IPS-20b (cell line): ENCODE measurements at regions not wholly inside any gene's neighbourhood (a gene's known extent, or its start where the extent isn't known, plus 50 kb on each side); places are given as distances from the start of the nearest gene placed in this dataset.

ENCODE experiments used
- H3K27ac ChIP-seq: one replicate; pipeline ENCODE4 v1.5.1; 2013; ENCODE audit warnings: low read length
- H3K27me3 ChIP-seq: 2 replicates; pipeline ENCODE4 v1.6.1; 2013; ENCODE audit warnings: mild to moderate bottlenecking, low read length, inconsistent platforms; ENCODE audit not compliant: insufficient read depth
- H3K36me3 ChIP-seq: 2 replicates; pipeline ENCODE4 v1.6.1; 2013; ENCODE audit warnings: low read depth, mild to moderate bottlenecking, inconsistent platforms, low read length, moderate library complexity; ENCODE audit not compliant: insufficient read depth
- H3K4me1 ChIP-seq: 2 replicates; pipeline ENCODE4 v1.6.1; 2013; ENCODE audit warnings: mild to moderate bottlenecking, control low read depth, inconsistent platforms, low read length, moderate library complexity; ENCODE audit not compliant: insufficient read depth
- H3K4me3 ChIP-seq: 2 replicates; pipeline ENCODE4 v1.5.1; 2013; ENCODE audit warnings: mild to moderate bottlenecking, low read length, inconsistent platforms
- H3K9ac ChIP-seq: 2 replicates; pipeline ENCODE4 v1.6.1; 2013; ENCODE audit warnings: low read depth, mild to moderate bottlenecking, inconsistent platforms, low read length, moderate library complexity
- H3K9me3 ChIP-seq: 2 replicates; pipeline ENCODE4 v1.6.1; 2013; ENCODE audit warnings: mild to moderate bottlenecking, low read depth, low read length, inconsistent platforms; ENCODE audit not compliant: insufficient read depth

DNA sequence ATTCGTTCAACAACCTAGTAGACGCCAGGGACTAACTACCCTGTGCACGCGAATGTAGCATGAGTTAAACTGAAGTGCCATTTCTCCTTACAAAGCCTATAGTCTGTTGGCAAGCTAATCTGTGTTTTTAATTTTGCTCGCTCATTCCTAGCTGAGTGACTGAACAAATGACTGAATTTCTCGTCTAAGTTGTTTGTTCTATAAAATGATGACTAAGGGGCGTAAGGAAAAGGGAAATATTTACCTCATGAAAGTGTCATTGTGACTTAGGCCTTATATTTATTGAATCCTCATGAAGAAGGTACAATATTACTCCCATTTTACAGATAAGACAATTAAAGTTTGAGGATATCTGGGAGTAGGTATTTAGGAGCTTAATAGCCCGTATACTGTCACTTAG lies 818.3 kb upstream of the ALCAM start:
- Histone ChIP-seq H3K4me1 (peaks cover 25% of the 10 kb centered on the region; the same call in 1 of the 2 replicates), H3K36me3 (no peaks in the 10 kb centered on the region), H3K9me3 (no peaks in the 10 kb centered on the region), H3K27ac (no peak overlapping the region), H3K27me3 (peaks cover 62% of the 10 kb centered on the region), H3K4me3 (no peak overlapping the region), H3K9ac (no peak overlapping the region)

- H3K9me3 ChIP-seq = no peaks in the 10 kb centered on the region
- peaks cover 56% of the 10 kb centered on the region for H3K27me3 ChIP-seq
- no peak overlapping the region for H3K27ac ChIP-seq
- H3K9ac ChIP-seq = no peak overlapping the region
- peaks cover 19% of the 10 kb centered on the region; the same call in 1 of the 2 replicates for H3K4me1 ChIP-seq
- H3K36me3 ChIP-seq = no peaks in the 10 kb centered on the region
- no peak overlapping the region for H3K4me3 ChIP-seq
Observed at GRCh38 chr3:104549099-104549714, 817.5 kb upstream of the ALCAM start.

- Histone ChIP-seq H3K4me3 (no peak overlapping the region), H3K36me3 (no peaks in the 10 kb centered on the region), H3K9ac (no peak overlapping the region), H3K4me1 (peaks cover 1% of the 10 kb centered on the region; the same call in 1 of the 2 replicates), H3K27ac (no peak overlapping the region), H3K27me3 (peaks cover 25% of the 10 kb centered on the region), H3K9me3 (no peaks in the 10 kb centered on the region)
Observed at GRCh38 chr3:104553121-104553520, 813.6 kb upstream of the ALCAM start.

DNA sequence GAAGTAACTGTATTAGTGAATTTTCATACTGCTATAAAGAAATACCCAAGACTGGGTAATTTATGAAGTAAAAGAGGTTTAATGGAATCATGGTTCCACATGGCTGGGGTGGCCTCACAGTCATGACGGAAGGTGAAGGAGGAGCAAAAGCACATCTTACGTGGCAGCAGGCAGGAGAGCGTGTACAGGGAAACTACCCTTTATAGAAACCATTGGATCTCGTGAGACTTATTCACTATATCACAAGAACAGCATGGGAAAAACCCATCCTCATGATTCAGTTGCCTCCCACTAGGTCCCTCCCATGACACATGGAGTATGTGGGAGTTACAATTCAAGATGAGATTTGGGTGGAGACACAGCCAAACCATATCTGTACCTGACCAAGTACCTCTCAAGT lies 812.3 kb upstream of the ALCAM start:
- Histone ChIP-seq H3K9ac (no peak overlapping the region), H3K27me3 (peaks cover 12% of the 10 kb centered on the region; the same call in 1 of the 2 replicates), H3K4me1 (no peaks in the 10 kb centered on the region), H3K9me3 (no peaks in the 10 kb centered on the region), H3K4me3 (no peak overlapping the region), H3K36me3 (no peaks in the 10 kb centered on the region), H3K27ac (no peak overlapping the region)

DNA sequence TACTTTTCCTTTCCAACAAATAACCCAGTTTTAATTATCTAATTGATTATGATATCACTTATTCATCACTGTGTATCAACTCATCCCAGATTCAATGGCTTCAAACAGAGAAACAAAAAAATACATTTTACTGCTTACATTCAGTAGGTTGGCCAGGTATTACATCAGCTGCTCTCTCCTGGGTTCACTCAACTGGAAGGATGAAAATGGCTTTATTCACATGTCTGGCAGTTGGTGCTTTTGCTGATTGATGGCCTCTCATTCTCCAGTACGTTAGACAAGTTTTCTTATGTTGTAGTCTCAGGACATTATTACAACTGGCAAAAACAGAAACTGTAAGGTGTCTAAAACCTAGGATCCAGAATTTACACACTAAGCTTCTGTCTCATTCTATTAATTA lies 811.0 kb upstream of the ALCAM start:
- Histone ChIP-seq H3K9ac (no peak overlapping the region), H3K27ac (no peak overlapping the region)

DNA sequence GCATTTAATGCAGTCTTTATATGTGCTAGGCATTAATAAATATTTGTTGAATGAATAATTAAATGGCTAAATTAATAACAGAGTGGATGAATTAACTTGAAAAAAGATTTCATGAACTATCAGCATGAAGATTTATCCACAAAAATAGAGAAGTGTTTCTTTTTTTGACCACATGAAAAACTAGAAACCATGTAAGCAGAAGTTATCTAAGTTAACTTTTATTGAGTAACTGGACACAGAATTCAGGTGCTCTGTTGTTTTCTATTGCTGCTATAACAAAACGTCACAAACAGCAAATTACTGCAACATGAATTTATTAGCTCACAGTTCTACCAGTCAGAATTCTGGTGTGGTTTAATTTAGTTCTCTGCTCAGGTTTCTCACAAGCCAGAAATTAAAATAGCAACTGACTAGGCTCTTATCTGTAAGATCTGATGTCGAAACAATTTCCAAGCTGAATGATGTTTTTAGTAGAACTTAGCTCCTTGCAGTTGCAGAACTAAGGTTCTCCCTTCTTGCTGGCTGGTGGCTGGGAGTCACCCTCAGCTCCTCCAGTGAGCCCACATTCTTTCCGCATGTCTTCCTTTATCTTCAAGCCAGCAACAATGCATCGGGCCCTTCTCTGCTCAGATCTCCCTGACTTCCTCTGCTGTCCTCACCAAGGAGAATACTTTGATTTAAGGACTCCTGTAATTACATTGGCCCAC lies 810.2 kb upstream of the ALCAM start:
- no peaks in the 10 kb centered on the region for H3K27me3 ChIP-seq
- no peak overlapping the region for H3K4me3 ChIP-seq
- no peak overlapping the region for H3K27ac ChIP-seq
- H3K9ac ChIP-seq = no peak overlapping the region
- H3K36me3 ChIP-seq = no peaks in the 10 kb centered on the region
- H3K4me1 ChIP-seq = no peaks in the 10 kb centered on the region
- no peaks in the 10 kb centered on the region for H3K9me3 ChIP-seq

More for the DNA sequence above, 811.0 kb upstream of the ALCAM start:
- no peaks in the 10 kb centered on the region for H3K4me1 ChIP-seq
- no peaks in the 10 kb centered on the region for H3K9me3 ChIP-seq
- H3K4me3 ChIP-seq = no peak overlapping the region
- H3K27me3 ChIP-seq = peaks cover 4% of the 10 kb centered on the region; the same call in 1 of the 2 replicates
- no peaks in the 10 kb centered on the region for H3K36me3 ChIP-seq

DNA sequence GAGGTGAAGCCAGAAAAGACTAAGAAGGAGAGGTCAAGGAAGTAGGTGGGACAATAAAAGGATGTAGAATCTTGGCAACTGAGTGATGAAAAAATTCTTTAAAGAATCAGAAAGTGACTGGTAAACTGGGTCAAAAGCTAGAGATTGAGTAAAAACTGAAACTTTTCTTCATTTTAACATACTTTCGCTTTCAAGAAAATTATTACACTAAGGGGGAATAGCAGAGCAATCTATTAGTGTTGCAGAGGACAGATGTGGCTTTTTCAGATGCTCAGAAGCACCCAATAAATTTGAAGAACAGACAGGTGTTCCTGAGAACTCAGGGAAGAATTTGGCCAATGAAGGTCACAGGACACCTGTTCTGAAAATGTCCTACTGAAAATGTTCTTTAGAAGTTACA lies 805.4 kb upstream of the ALCAM start:
- no peaks in the 10 kb centered on the region for H3K9me3 ChIP-seq
- no peaks in the 10 kb centered on the region for H3K27me3 ChIP-seq
- H3K4me3 ChIP-seq = no peak overlapping the region
- no peak overlapping the region for H3K9ac ChIP-seq
- H3K27ac ChIP-seq = no peak overlapping the region
- no peaks in the 10 kb centered on the region for H3K36me3 ChIP-seq
- H3K4me1 ChIP-seq = no peaks in the 10 kb centered on the region

DNA sequence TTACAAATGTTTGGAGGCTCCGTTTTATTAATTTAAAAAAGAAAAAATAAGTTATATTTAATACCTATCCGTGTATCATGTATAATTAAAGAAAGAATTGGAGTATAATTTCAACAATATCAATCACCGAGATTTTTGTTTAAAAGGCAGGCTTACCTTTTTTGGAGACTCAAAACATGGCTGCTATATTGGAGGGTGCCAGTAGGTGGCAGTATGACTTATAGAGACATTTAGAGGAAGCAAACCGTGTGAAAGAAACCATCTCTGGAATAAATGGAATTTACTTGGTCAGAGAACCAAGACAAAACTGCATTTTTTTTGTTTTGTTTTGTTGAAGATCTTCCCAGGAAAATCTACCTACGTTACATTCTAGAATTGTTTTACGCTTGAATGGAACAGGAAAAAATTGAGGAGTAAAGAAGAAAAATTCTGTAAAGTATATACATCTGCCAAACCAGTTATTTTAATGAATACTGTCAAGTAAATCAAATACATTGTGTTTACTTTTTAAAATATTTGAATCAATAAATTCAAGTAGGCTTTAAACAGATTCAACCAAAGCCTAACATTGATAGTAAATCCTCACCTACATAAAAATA lies 802.6 kb upstream of the ALCAM start:
- Histone ChIP-seq H3K36me3 (no peaks in the 10 kb centered on the region), H3K9me3 (no peaks in the 10 kb centered on the region), H3K4me3 (no peak overlapping the region), H3K27ac (no peak overlapping the region), H3K4me1 (no peaks in the 10 kb centered on the region), H3K27me3 (no peaks in the 10 kb centered on the region), H3K9ac (no peak overlapping the region)

DNA sequence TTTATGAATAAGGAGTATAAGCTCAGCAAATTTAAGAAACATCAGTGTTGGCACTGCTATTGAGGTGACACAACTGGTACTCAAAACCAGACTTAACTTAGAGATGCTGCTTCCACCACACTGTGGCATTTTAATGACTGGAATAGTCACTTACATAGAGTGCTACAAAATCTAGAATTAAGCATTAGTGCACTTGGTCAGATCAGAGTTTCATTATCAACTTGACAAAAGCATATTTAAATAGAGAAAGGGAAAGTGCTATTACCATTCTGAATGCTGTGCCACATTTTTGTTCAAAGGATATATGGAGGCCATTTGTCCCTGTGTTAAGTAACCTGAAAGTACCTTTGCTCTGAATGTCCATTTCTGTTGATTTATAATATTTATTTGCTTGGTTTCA lies 800.7 kb upstream of the ALCAM start:
- no peak overlapping the region for H3K9ac ChIP-seq
- H3K4me1 ChIP-seq = no peaks in the 10 kb centered on the region
- H3K36me3 ChIP-seq = no peaks in the 10 kb centered on the region
- H3K9me3 ChIP-seq = no peaks in the 10 kb centered on the region
- H3K27me3 ChIP-seq = no peaks in the 10 kb centered on the region
- H3K4me3 ChIP-seq = no peak overlapping the region
- no peak overlapping the region for H3K27ac ChIP-seq

GRCh38 chr3:104575634-104576033 lies 791.1 kb upstream of the ALCAM start:
- Histone ChIP-seq H3K27me3 (no peaks in the 10 kb centered on the region), H3K9ac (no peak overlapping the region), H3K4me3 (no peak overlapping the region), H3K4me1 (no peaks in the 10 kb centered on the region), H3K27ac (no peak overlapping the region), H3K36me3 (0 out of 2 replicates have a peak, but pooled peaks cover 6% of the 10 kb centered on the region), H3K9me3 (peaks cover 50% of the 10 kb centered on the region)

GRCh38 chr3:104578558-104578957 lies 788.2 kb upstream of the ALCAM start:
- H3K4me1 ChIP-seq = no peaks in the 10 kb centered on the region
- 0 out of 2 replicates have a peak, but pooled peaks cover 6% of the 10 kb centered on the region for H3K36me3 ChIP-seq
- peaks cover 50% of the 10 kb centered on the region for H3K9me3 ChIP-seq

GRCh38 chr3:104582092-104582491 lies 784.6 kb upstream of the ALCAM start:
- Histone ChIP-seq H3K27ac (no peak overlapping the region), H3K36me3 (0 out of 2 replicates have a peak, but pooled peaks cover 4% of the 10 kb centered on the region), H3K4me1 (no peaks in the 10 kb centered on the region)

More at GRCh38 chr3:104578558-104578957, 788.2 kb upstream of the ALCAM start:
- H3K27me3 ChIP-seq = no peaks in the 10 kb centered on the region
- no peak overlapping the region for H3K4me3 ChIP-seq
- H3K9ac ChIP-seq = no peak overlapping the region
- H3K27ac ChIP-seq = no peak overlapping the region

More at GRCh38 chr3:104582092-104582491, 784.6 kb upstream of the ALCAM start:
- peaks cover 30% of the 10 kb centered on the region for H3K9me3 ChIP-seq
- no peak overlapping the region for H3K9ac ChIP-seq
- no peak overlapping the region for H3K4me3 ChIP-seq
- H3K27me3 ChIP-seq = no peaks in the 10 kb centered on the region
